OCI-LY7 (cell line): ENCODE measurements at regions not wholly inside any gene's neighbourhood (a gene's known extent, or its start where the extent isn't known, plus 50 kb on each side); places are given as distances from the start of the nearest gene placed in this dataset.

ENCODE experiments used
- BruUV-seq: library from RNA; stranded (reverse); fragments of 400-500 nt; replicated peaks from 2 replicates; lab custom pipeline; 2021; lab: Mats Ljungman, UMichigan
- CTCF ChIA-PET: fragments of 300-600 bp; sonication (Branson Sonifier 250); formaldehyde crosslinking; loops from one replicate; lab custom pipeline; 2022; ENCODE audit warnings: antibody characterized with exemption; ENCODE audit not compliant: unreplicated experiment; lab: Charles Lee
- POLR2A ChIA-PET: fragments of 300-600 bp; sonication (Branson Sonifier 250); formaldehyde crosslinking; loops from one replicate; lab custom pipeline; 2022; ENCODE audit warnings: antibody characterized with exemption; lab: Charles Lee
- DNase-seq: peaks from one replicate; pipeline ENCODE4 v3.0.0-alpha.2; 2015; ENCODE audit warnings: low spot score
- H2AFZ ChIP-seq: fragments of 200-600 bp; sonication (generic), shearing (Covaris generic); 2 replicates; pipeline ENCODE4 v1.6.1; 2014; ENCODE audit warnings: mild to moderate bottlenecking, antibody characterized with exemption, low read length, moderate library complexity
- H3K27ac ChIP-seq: fragments of 200-600 bp; sonication (generic); 2 replicates; pipeline ENCODE4 v1.5.1; 2014; ENCODE audit warnings: mixed run types, low read depth, mild to moderate bottlenecking, moderate library complexity, low read length, inconsistent platforms; ENCODE audit not compliant: poor library complexity, severe bottlenecking
- H3K36me3 ChIP-seq: fragments of 200-600 bp; sonication (generic); 2 replicates; pipeline ENCODE4 v1.6.1; 2014; ENCODE audit warnings: mild to moderate bottlenecking, antibody characterized with exemption, low read length, moderate library complexity, mixed read lengths; ENCODE audit not compliant: insufficient read depth
- H3K4me1 ChIP-seq: fragments of 200-600 bp; sonication (generic); 2 replicates; pipeline ENCODE4 v1.5.1; 2014; ENCODE audit warnings: mild to moderate bottlenecking, low read length; ENCODE audit not compliant: insufficient read depth, poor library complexity, severe bottlenecking
- H3K4me2 ChIP-seq: fragments of 200-600 bp; sonication (generic); 2 replicates; pipeline ENCODE4 v1.6.1; 2014; ENCODE audit warnings: mild to moderate bottlenecking, low read length
- H3K4me3 ChIP-seq: fragments of 200-600 bp; sonication (generic); 2 replicates; pipeline ENCODE4 v1.5.1; 2014; ENCODE audit warnings: mild to moderate bottlenecking, low read depth, low read length; ENCODE audit not compliant: poor library complexity, severe bottlenecking
- H3K79me2 ChIP-seq: fragments of 200-600 bp; sonication (generic); 2 replicates; pipeline ENCODE4 v1.6.1; 2016; ENCODE audit warnings: low read depth, mild to moderate bottlenecking, low read length, moderate library complexity, mixed read lengths; ENCODE audit not compliant: insufficient read depth
- H3K9me2 ChIP-seq: fragments of 200-600 bp; sonication (generic); 2 replicates; pipeline ENCODE4 v1.6.1; 2016; ENCODE audit warnings: mild to moderate bottlenecking, low read length, mixed read lengths; ENCODE audit not compliant: insufficient read depth
- H3K9me3 ChIP-seq: fragments of 200-600 bp; sonication (generic); 2 replicates; pipeline ENCODE4 v1.6.1; 2014; ENCODE audit warnings: mild to moderate bottlenecking, mixed run types, low read length, mixed read lengths
- H4K20me1 ChIP-seq: fragments of 200-600 bp; sonication (generic); 2 replicates; pipeline ENCODE4 v1.6.1; 2014; ENCODE audit warnings: mild to moderate bottlenecking, antibody characterized with exemption, low read length, moderate library complexity, mixed read lengths; ENCODE audit not compliant: insufficient read depth
- CTCF ChIP-seq: fragments of 200-600 bp; sonication (generic); conservative IDR thresholded peaks from 2 replicates; pipeline ENCODE4 v1.5.1; 2014; ENCODE audit warnings: mild to moderate bottlenecking, antibody characterized with exemption, low read length, moderate library complexity, mixed read lengths
- EZH2phosphoT487 ChIP-seq: fragments of 200-600 bp; sonication (generic); IDR thresholded peaks from 2 replicates; pipeline ENCODE4 v1.6.1; 2018; ENCODE audit warnings: low read depth, borderline replicate concordance, mild to moderate bottlenecking, mixed run types, antibody characterized with exemption, low read length, moderate library complexity, mixed read lengths
- intact Hi-C: fragments of 100-400 bp; cut with micrococcal nuclease; formaldehyde crosslinking; loops from one replicate; pipeline ENCODE4 v1.10.0; 2022; ENCODE audit not compliant: unreplicated experiment

GRCh38 chr1:229135773-229136172, 135.1 kb upstream of the RAB4A start:
- no TSS peak for BruUV-seq
- peaks cover 15% of the 10 kb centered on the region for H3K4me1 ChIP-seq

GRCh38 chr1:229136822-229137221, 134.1 kb upstream of the RAB4A start:
- Histone ChIP-seq H3K4me3 (no peak overlapping the region), H3K27ac (peak overlapping the region; percentile 18), H3K79me2 (no peaks in the 10 kb centered on the region), H3K4me2 (peak overlapping the region; percentile 26), H3K36me3 (no peaks in the 10 kb centered on the region), H3K9me2 (no peaks in the 10 kb centered on the region), H4K20me1 (no peaks in the 10 kb centered on the region), H2AFZ (peak overlapping the region; percentile 48; the same call in 1 of the 2 replicates), H3K9me3 (peaks cover 11% of the 10 kb centered on the region; the same call in 1 of the 2 replicates), H3K4me1 (peaks cover 15% of the 10 kb centered on the region)
- no TSS peak for BruUV-seq
- TF ChIP-seq EZH2phosphoT487 (no peak), CTCF (no peak)
- DNase-seq, result peak; percentile 71
- CTCF ChIA-PET, result no interaction called here
- intact Hi-C loops, result no loop called here
- POLR2A ChIA-PET, result no interaction called here

More at GRCh38 chr1:229135773-229136172, 135.1 kb upstream of the RAB4A start:
- ChIA-PET POLR2A (no interaction called here), CTCF (no interaction called here)
- Histone ChIP-seq H3K9me3 (peaks cover 11% of the 10 kb centered on the region; the same call in 1 of the 2 replicates), H3K9me2 (no peaks in the 10 kb centered on the region), H3K36me3 (no peaks in the 10 kb centered on the region), H3K4me3 (no peak overlapping the region), H2AFZ (no peak overlapping the region), H3K4me2 (no peak overlapping the region), H4K20me1 (no peaks in the 10 kb centered on the region), H3K27ac (no peak overlapping the region), H3K79me2 (no peaks in the 10 kb centered on the region)
- intact Hi-C loops, result no loop called here
- no peak for DNase-seq
- TF ChIP-seq CTCF (no peak), EZH2phosphoT487 (no peak)

- Histone ChIP-seq H3K4me1 (peaks cover 15% of the 10 kb centered on the region), H3K4me3 (no peak overlapping the region), H3K9me3 (peaks cover 11% of the 10 kb centered on the region; the same call in 1 of the 2 replicates), H2AFZ (peak overlapping the region; percentile 48; the same call in 1 of the 2 replicates), H3K27ac (peak overlapping the region; percentile 8), H3K9me2 (no peaks in the 10 kb centered on the region), H4K20me1 (no peaks in the 10 kb centered on the region), H3K79me2 (no peaks in the 10 kb centered on the region), H3K36me3 (no peaks in the 10 kb centered on the region), H3K4me2 (peak overlapping the region; percentile 26)
- CTCF ChIA-PET, result no interaction called here
- no peak for DNase-seq
- no TSS peak for BruUV-seq
- TF ChIP-seq CTCF (no peak), EZH2phosphoT487 (no peak)
- intact Hi-C loops, result no loop called here
- POLR2A ChIA-PET, result no interaction called here
Measured at GRCh38 chr1:229137271-229137670, 133.6 kb upstream of the RAB4A start.
